Hepatocyte (in vitro differentiated cells): ENCODE measurements at regions not wholly inside any gene's neighbourhood (a gene's known extent, or its start where the extent isn't known, plus 50 kb on each side); places are given as distances from the start of the nearest gene placed in this dataset.
"Not testable (repeated sequence)": the region's sequence is repeated elsewhere in the genome, so short reads cannot be mapped to it uniquely, and the experiment has no call there.

Source experiments
- DNase-seq: peaks from one replicate; pipeline ENCODE4 v3.0.0-alpha.2; 2016; ENCODE audit warnings: low spot score
- H2AFZ ChIP-seq: fragments of 200-600 bp; sonication (generic); 2 replicates; pipeline ENCODE4 v1.6.0; 2016; ENCODE audit warnings: antibody characterized with exemption, mild to moderate bottlenecking
- H3K27ac ChIP-seq: fragments of 200-600 bp; sonication (generic); 2 replicates; pipeline ENCODE4 v1.5.1; 2016; ENCODE audit warnings: mild to moderate bottlenecking
- H3K27me3 ChIP-seq: fragments of 200-600 bp; sonication (generic); 2 replicates; pipeline ENCODE4 v1.6.1; 2016
- H3K36me3 ChIP-seq: fragments of 200-600 bp; sonication (generic); replicated peaks from 2 replicates; pipeline ENCODE4 v1.5.1; 2016; ENCODE audit warnings: low read depth; ENCODE audit not compliant: insufficient read depth
- H3K4me1 ChIP-seq: fragments of 200-600 bp; sonication (generic); 2 replicates; pipeline ENCODE4 v1.5.1; 2016; ENCODE audit warnings: mild to moderate bottlenecking, moderate library complexity; ENCODE audit not compliant: insufficient read depth
- H3K4me2 ChIP-seq: fragments of 200-600 bp; sonication (generic); 2 replicates; pipeline ENCODE4 v1.6.0; 2016
- H3K4me3 ChIP-seq: fragments of 200-600 bp; sonication (generic); 2 replicates; pipeline ENCODE4 v1.5.1; 2016; ENCODE audit warnings: mild to moderate bottlenecking
- H3K79me2 ChIP-seq: fragments of 200-600 bp; sonication (generic); 2 replicates; pipeline ENCODE4 v1.6.0; 2017; ENCODE audit warnings: mild to moderate bottlenecking
- H3K9me2 ChIP-seq: fragments of 200-600 bp; sonication (generic); replicated peaks from 2 replicates; pipeline ENCODE4 v1.6.0; 2017; ENCODE audit warnings: mild to moderate bottlenecking; ENCODE audit not compliant: insufficient read depth
- H3K9me3 ChIP-seq: fragments of 200-600 bp; sonication (generic); 2 replicates; pipeline ENCODE4 v1.5.1; 2016; ENCODE audit warnings: low read depth, mild to moderate bottlenecking
- H4K20me1 ChIP-seq: fragments of 200-600 bp; sonication (generic); 2 replicates; pipeline ENCODE4 v1.6.0; 2016; ENCODE audit warnings: mild to moderate bottlenecking; ENCODE audit not compliant: insufficient read depth, poor library complexity, severe bottlenecking
- EZH2 ChIP-seq: fragments of 200-600 bp; sonication (generic); IDR thresholded peaks from 2 replicates; pipeline ENCODE4 v1.6.1; 2016; ENCODE audit warnings: antibody characterized with exemption, mild to moderate bottlenecking, borderline replicate concordance
- EZH2phosphoT487 ChIP-seq: fragments of 200-600 bp; sonication (generic); IDR thresholded peaks from one replicate; pipeline ENCODE4 v1.6.1; 2018; ENCODE audit warnings: antibody characterized with exemption, mild to moderate bottlenecking, low read depth, moderate library complexity; ENCODE audit not compliant: unreplicated experiment, severe bottlenecking
- WGBS: methylation state at CpG from one replicate; pipeline ENCODE4 v1.1.6; 2016; ENCODE audit warnings: low lambda C conversion rate; ENCODE audit errors: missing lambda C conversion rate; 5-methylcytosine and 5-hydroxymethylcytosine counted together
- TF ChIP-seq, protein P1 (sequence below): fragments of 200-600 bp; sonication (generic); IDR thresholded peaks from 2 replicates; pipeline ENCODE4 v1.5.1; 2016; ENCODE audit warnings: antibody characterized with exemption, mild to moderate bottlenecking; ENCODE audit not compliant: poor library complexity

- Histone ChIP-seq H3K36me3 (no peaks in the 10 kb centered on the region), H3K27me3 (no peaks in the 10 kb centered on the region), H3K9me3 (no peaks in the 10 kb centered on the region), H3K79me2 (no peaks in the 10 kb centered on the region), H3K27ac (no peak overlapping the region), H3K4me2 (no peak overlapping the region), H3K9me2 (no peaks in the 10 kb centered on the region), H3K4me3 (no peak overlapping the region), H2AFZ (no peak overlapping the region), H4K20me1 (no peaks in the 10 kb centered on the region), H3K4me1 (no peaks in the 10 kb centered on the region)
- TF ChIP-seq, protein P1, sequence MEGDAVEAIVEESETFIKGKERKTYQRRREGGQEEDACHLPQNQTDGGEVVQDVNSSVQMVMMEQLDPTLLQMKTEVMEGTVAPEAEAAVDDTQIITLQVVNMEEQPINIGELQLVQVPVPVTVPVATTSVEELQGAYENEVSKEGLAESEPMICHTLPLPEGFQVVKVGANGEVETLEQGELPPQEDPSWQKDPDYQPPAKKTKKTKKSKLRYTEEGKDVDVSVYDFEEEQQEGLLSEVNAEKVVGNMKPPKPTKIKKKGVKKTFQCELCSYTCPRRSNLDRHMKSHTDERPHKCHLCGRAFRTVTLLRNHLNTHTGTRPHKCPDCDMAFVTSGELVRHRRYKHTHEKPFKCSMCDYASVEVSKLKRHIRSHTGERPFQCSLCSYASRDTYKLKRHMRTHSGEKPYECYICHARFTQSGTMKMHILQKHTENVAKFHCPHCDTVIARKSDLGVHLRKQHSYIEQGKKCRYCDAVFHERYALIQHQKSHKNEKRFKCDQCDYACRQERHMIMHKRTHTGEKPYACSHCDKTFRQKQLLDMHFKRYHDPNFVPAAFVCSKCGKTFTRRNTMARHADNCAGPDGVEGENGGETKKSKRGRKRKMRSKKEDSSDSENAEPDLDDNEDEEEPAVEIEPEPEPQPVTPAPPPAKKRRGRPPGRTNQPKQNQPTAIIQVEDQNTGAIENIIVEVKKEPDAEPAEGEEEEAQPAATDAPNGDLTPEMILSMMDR, result no peak
- TF ChIP-seq EZH2, result no peak
- TF ChIP-seq EZH2phosphoT487, result no peak
- no peak for DNase-seq
- WGBS, result 79% methylated on average over 4 of the region's 4 CpGs
Measured at GRCh38 chr2:88396209-88396608, 56.3 kb downstream of the FOXI3 start.

DNA sequence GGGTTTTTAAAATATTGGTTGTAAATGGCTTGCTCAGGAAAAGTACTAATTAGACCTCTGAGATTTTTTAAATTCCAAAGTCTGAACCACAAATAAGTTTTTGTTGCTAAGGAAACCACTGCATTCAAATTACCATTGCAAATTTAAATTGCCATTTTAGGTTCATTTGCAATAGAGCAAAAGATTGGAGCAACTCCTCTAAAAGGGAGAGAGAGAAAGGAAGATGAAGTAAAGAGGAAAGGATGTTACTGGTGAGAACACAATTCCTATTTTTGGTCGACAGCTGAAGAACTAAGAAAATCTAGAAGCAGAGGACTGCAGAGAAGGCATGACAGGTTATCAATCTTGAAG is 74.9 kb downstream of the FOXI3 start:
- DNase-seq, result no peak
- Histone ChIP-seq H3K36me3 (no peaks in the 10 kb centered on the region), H3K27ac (no peak overlapping the region), H3K9me2 (no peaks in the 10 kb centered on the region), H4K20me1 (no peaks in the 10 kb centered on the region), H2AFZ (no peak overlapping the region), H3K9me3 (no peaks in the 10 kb centered on the region), H3K27me3 (no peaks in the 10 kb centered on the region), H3K79me2 (no peaks in the 10 kb centered on the region), H3K4me3 (no peak overlapping the region), H3K4me2 (no peak overlapping the region), H3K4me1 (no peaks in the 10 kb centered on the region)
- no peak for TF ChIP-seq EZH2phosphoT487
- TF ChIP-seq, protein P1, result no peak
- no peak for TF ChIP-seq EZH2
- WGBS, result 61% methylated on average over 1 of the region's 1 CpG

DNA sequence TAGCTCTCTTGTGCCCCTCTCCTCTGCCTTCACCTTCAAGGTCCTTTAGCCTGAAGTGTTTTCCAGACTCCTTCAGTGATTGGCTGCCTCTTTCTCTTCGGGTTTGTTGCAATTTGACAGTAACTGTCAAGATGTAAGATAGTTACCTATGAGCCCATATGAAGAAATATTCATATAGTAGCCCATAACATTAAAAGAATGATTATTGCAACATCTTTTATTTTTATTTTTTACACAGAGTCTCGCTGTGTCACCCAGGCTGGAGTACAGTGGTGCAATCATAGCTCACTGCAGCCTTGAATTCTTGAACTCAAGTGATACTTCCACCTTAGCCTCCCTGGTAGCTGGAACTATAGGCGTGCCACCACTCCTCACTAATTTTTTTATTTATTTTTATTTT is 80.5 kb downstream of the FOXI3 start:
- no peak overlapping the region for H3K27ac ChIP-seq
- H3K4me2 ChIP-seq, result no peak overlapping the region
- no peaks in the 10 kb centered on the region for H3K36me3 ChIP-seq
- H3K4me1 ChIP-seq, result no peaks in the 10 kb centered on the region
- H3K9me3 ChIP-seq, result no peaks in the 10 kb centered on the region
- H2AFZ ChIP-seq, result no peak overlapping the region
- no peak overlapping the region for H3K4me3 ChIP-seq
- no peaks in the 10 kb centered on the region for H4K20me1 ChIP-seq
- WGBS, result 83% methylated on average over 3 of the region's 3 CpGs
- H3K9me2 ChIP-seq, result no peaks in the 10 kb centered on the region
- DNase-seq, result no peak
- TF ChIP-seq EZH2 (no peak), EZH2phosphoT487 (no peak)
- TF ChIP-seq, protein P1, result no peak
- H3K27me3 ChIP-seq, result no peaks in the 10 kb centered on the region
- H3K79me2 ChIP-seq, result no peaks in the 10 kb centered on the region

DNA sequence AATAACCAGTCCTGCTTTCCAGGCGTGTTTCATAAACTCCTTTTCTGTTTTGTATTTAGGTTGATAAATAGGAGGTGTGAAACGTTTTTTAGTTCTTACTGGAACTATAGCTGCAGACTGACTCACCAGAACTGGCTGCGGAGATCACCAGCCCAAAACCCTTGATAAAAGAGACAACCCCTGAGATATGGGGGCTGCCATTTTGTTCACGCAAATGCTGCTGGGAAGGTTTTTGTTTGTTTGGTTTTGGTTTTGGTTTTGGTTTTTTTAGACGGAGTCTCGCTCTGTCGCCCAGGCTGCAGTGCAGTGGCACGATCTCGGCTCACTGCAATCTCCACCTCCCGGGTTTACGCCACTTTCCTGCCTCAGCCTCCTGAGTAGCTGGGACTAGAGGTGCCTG is 87.1 kb downstream of the FOXI3 start:
- H2AFZ ChIP-seq, H3K79me2 ChIP-seq, H4K20me1 ChIP-seq, H3K27me3 ChIP-seq, H3K27ac ChIP-seq, H3K4me2 ChIP-seq, DNase-seq, H3K4me3 ChIP-seq, H3K4me1 ChIP-seq, H3K9me3 ChIP-seq, H3K36me3 ChIP-seq, H3K9me2 ChIP-seq: not testable (repeated sequence)
- WGBS, result 88% methylated on average over 11 of the region's 11 CpGs
